Gastrocnemius medialis (tissue), 4 donors: ENCODE measurements at regions not wholly inside any gene's neighbourhood (a gene's known extent, or its start where the extent isn't known, plus 50 kb on each side); places are given as distances from the start of the nearest gene placed in this dataset.

ENCODE experiments used
- POLR2A ChIP-seq, 2 donors: fragments of 450-650 bp; IDR thresholded peaks; one replicate each; pipeline ENCODE4 v1.6.1; 2017; ENCODE audit warnings: antibody characterized with exemption in 2 of 2, mild to moderate bottlenecking in 2 of 2, moderate library complexity in 2 of 2
- TF ChIP-seq, protein P1 (sequence below), 5 experiments: fragments of 450-650 bp in 3 of 5; fragments of 200-600 bp in 2 of 5; sonication (generic) in 2 of 5; IDR thresholded peaks in 4 of 5; conservative IDR thresholded peaks in 1 of 5; 1 replicate in 4 of 5; 2 replicates in 1 of 5; pipeline ENCODE4 v1.5.1; 2016 to 2019; ENCODE audit warnings: antibody characterized with exemption in 5 of 5, mild to moderate bottlenecking in 3 of 5, moderate library complexity in 3 of 5

DNA sequence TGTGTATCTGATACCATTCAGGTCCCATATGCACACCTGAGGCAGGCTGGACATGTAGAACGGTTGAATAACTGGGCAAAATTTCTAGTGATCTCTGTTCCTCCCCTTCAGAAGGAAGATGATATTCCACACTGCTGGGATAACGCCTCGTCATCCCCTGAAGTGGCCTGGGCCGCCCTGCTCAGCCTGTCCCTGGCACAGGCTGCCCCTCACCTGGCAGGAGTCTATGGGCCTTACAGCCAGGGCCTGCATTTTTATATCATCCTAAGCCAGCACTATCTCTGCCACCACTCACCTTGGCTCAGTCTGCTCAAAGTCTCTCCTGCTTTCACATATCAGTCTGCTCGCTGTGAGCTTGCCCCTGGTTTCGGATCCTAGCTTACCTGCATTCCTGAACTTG, 209.2 kb downstream of the CSNK2A3 start:
- TF ChIP-seq, protein P1, sequence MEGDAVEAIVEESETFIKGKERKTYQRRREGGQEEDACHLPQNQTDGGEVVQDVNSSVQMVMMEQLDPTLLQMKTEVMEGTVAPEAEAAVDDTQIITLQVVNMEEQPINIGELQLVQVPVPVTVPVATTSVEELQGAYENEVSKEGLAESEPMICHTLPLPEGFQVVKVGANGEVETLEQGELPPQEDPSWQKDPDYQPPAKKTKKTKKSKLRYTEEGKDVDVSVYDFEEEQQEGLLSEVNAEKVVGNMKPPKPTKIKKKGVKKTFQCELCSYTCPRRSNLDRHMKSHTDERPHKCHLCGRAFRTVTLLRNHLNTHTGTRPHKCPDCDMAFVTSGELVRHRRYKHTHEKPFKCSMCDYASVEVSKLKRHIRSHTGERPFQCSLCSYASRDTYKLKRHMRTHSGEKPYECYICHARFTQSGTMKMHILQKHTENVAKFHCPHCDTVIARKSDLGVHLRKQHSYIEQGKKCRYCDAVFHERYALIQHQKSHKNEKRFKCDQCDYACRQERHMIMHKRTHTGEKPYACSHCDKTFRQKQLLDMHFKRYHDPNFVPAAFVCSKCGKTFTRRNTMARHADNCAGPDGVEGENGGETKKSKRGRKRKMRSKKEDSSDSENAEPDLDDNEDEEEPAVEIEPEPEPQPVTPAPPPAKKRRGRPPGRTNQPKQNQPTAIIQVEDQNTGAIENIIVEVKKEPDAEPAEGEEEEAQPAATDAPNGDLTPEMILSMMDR (IDR thresholded peaks at IDR 0.05 in 4 of 5, conservative IDR thresholded peaks at IDR 0.05 in 1 of 5), result no peak
- TF ChIP-seq POLR2A (IDR thresholded peaks at IDR 0.05), result no peak
